Colonic mucosa (tissue), 4 donors: ENCODE measurements at regions not wholly inside any gene's neighbourhood (a gene's known extent, or its start where the extent isn't known, plus 50 kb on each side); places are given as distances from the start of the nearest gene placed in this dataset.

ENCODE experiments used
- DNase-seq: peaks from one replicate; pipeline ENCODE4 v3.0.0-alpha.2; 2020
- H3K27ac ChIP-seq: fragments of 200-600 bp; one replicate; pipeline ENCODE4 v1.8.0; 2021
- H3K27me3 ChIP-seq: fragments of 200-600 bp; one replicate; pipeline ENCODE4 v1.8.0; 2021
- H3K36me3 ChIP-seq: fragments of 200-600 bp; one replicate; pipeline ENCODE4 v1.8.0; 2021
- H3K4me1 ChIP-seq: fragments of 200-600 bp; one replicate; pipeline ENCODE4 v1.8.0; 2021; ENCODE audit warnings: mild to moderate bottlenecking
- H3K4me3 ChIP-seq: fragments of 200-600 bp; one replicate; pipeline ENCODE4 v1.8.0; 2021
- H3K9ac ChIP-seq, 2 donors: one replicate each; pipeline ENCODE4 v1.7.0; 2013; ENCODE audit warnings: control low read depth in 2 of 2, low read depth in 2 of 2, low read length in 2 of 2
- H3K9me3 ChIP-seq: fragments of 200-600 bp; one replicate; pipeline ENCODE4 v1.8.0; 2021
- intact Hi-C: fragments of 100-400 bp; cut with DNase I; formaldehyde crosslinking; loops from one replicate; pipeline ENCODE4 v1.14.1; 2022
- TF ChIP-seq, protein P1 (sequence below): fragments of 200-600 bp; IDR thresholded peaks from one replicate; pipeline ENCODE4 v1.8.0; 2022; ENCODE audit warnings: antibody characterized with exemption, mild to moderate bottlenecking
- donor health status: healthy.
- donor health status: DM: no; HTN: no; CAD: no.
- donor health status: DM: no; HTN: no; CAD: no.

DNA sequence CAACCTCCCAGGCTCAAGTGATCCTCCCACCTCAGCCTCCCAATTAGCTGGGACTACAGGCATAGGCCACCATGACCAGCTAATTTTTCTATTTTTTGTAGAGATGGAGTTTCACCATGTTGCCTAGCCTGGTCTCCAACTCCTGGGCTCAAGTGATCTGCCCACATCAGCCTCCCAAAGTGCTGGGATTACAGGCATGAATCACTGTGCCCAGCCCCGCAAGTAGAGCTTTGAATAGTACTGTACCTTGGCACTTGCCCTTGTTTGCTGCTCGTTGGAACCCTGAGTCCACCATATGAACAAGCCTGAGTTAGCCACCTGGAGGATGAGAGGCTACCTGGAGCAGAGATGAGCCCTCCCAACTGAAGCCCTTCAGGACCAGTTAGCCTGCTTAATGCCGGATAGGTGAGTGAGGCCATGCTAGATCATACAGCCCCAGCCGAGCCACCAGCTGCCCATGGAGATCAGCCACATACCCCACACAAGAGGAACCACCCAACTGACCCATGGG is 267.9 kb downstream of the SHQ1 start:
- Histone ChIP-seq H3K27ac (no peak overlapping the region), H3K4me1 (no peaks in the 10 kb centered on the region), H3K9ac (no peak overlapping the region), H3K4me3 (no peak overlapping the region), H3K27me3 (no peaks in the 10 kb centered on the region), H3K9me3 (no peaks in the 10 kb centered on the region), H3K36me3 (no peaks in the 10 kb centered on the region)
- TF ChIP-seq, protein P1, sequence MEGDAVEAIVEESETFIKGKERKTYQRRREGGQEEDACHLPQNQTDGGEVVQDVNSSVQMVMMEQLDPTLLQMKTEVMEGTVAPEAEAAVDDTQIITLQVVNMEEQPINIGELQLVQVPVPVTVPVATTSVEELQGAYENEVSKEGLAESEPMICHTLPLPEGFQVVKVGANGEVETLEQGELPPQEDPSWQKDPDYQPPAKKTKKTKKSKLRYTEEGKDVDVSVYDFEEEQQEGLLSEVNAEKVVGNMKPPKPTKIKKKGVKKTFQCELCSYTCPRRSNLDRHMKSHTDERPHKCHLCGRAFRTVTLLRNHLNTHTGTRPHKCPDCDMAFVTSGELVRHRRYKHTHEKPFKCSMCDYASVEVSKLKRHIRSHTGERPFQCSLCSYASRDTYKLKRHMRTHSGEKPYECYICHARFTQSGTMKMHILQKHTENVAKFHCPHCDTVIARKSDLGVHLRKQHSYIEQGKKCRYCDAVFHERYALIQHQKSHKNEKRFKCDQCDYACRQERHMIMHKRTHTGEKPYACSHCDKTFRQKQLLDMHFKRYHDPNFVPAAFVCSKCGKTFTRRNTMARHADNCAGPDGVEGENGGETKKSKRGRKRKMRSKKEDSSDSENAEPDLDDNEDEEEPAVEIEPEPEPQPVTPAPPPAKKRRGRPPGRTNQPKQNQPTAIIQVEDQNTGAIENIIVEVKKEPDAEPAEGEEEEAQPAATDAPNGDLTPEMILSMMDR = no peak
- intact Hi-C loops = no loop called here
- DNase-seq = no peak

- Histone ChIP-seq H3K9ac (no peak overlapping the region), H3K9me3 (no peaks in the 10 kb centered on the region), H3K27ac (no peak overlapping the region), H3K4me1 (no peaks in the 10 kb centered on the region), H3K36me3 (no peaks in the 10 kb centered on the region), H3K4me3 (no peak overlapping the region), H3K27me3 (no peaks in the 10 kb centered on the region)
- DNase-seq = no peak
- TF ChIP-seq, protein P1 = no peak
- intact Hi-C loops = no loop called here
These were observed 268.5 kb downstream of the SHQ1 start for GRCh38 chr3:72579581-72580245.

GRCh38 chr3:72579191-72579580 is 269.1 kb downstream of the SHQ1 start:
- no peaks in the 10 kb centered on the region for H3K36me3 ChIP-seq
- no peaks in the 10 kb centered on the region for H3K27me3 ChIP-seq
- intact Hi-C loops = no loop called here
- H3K9me3 ChIP-seq = no peaks in the 10 kb centered on the region
- TF ChIP-seq, protein P1 = no peak
- H3K9ac ChIP-seq = no peak overlapping the region
- no peaks in the 10 kb centered on the region for H3K4me1 ChIP-seq
- no peak overlapping the region for H3K27ac ChIP-seq
- no peak for DNase-seq
- H3K4me3 ChIP-seq = no peak overlapping the region

DNA sequence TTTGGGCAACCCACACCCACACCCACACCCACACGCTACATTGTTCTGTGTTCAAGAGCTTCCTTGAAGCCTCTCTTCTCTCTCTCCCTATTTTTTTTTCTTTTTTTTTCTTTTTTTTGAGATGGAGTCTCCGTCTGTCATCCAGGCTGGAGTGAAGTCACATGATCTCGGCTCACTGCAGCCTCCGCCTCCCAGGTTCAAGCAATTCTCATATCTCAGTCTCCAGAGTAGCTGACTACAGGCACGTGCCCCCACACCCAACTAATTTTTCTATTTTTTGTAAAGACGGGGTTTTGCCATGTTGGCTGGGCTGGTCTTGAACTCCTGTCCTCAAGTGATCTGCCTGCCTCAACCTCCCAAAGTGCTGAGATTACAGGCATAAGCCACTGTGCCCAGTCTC is 271.1 kb downstream of the SHQ1 start:
- no peak for DNase-seq
- TF ChIP-seq, protein P1 = no peak
- intact Hi-C loops = no loop called here
- Histone ChIP-seq H3K4me1 (no peaks in the 10 kb centered on the region), H3K9ac (no peak overlapping the region), H3K27me3 (no peaks in the 10 kb centered on the region), H3K36me3 (no peaks in the 10 kb centered on the region), H3K9me3 (no peaks in the 10 kb centered on the region), H3K4me3 (no peak overlapping the region), H3K27ac (no peak overlapping the region)

GRCh38 chr3:72576563-72576962 is 271.7 kb downstream of the SHQ1 start:
- no peaks in the 10 kb centered on the region for H3K36me3 ChIP-seq
- H3K4me1 ChIP-seq = no peaks in the 10 kb centered on the region
- no peaks in the 10 kb centered on the region for H3K9me3 ChIP-seq
- TF ChIP-seq, protein P1 = no peak
- H3K27ac ChIP-seq = no peak overlapping the region
- no peak for DNase-seq
- no peaks in the 10 kb centered on the region for H3K27me3 ChIP-seq
- no peak overlapping the region for H3K4me3 ChIP-seq
- intact Hi-C loops = no loop called here
- no peak overlapping the region for H3K9ac ChIP-seq
